Daoy (cell line): ENCODE measurements at regions not wholly inside any gene's neighbourhood (a gene's known extent, or its start where the extent isn't known, plus 50 kb on each side); places are given as distances from the start of the nearest gene placed in this dataset.

ENCODE experiments used
- DNase-seq: peaks from one replicate; pipeline ENCODE4 v3.0.0-alpha.2; 2015; ENCODE audit warnings: low read depth

- no peak for DNase-seq
Measured at GRCh38 chr10:16360001-16360400, 76.8 kb upstream of the PTER start.

- DNase-seq, result no peak
Measured at GRCh38 chr10:16360425-16360824, 76.4 kb upstream of the PTER start.

GRCh38 chr10:16361086-16361485 lies 75.7 kb upstream of the PTER start:
- no peak for DNase-seq

GRCh38 chr10:16363741-16364140 lies 73.1 kb upstream of the PTER start:
- no peak for DNase-seq

- no peak for DNase-seq
Measured at GRCh38 chr10:16367621-16368292, 69.1 kb upstream of the PTER start.

GRCh38 chr10:16381083-16381482 lies 55.7 kb upstream of the PTER start:
- peak; percentile 6 for DNase-seq

GRCh38 chr10:16384021-16384420 lies 52.8 kb upstream of the PTER start:
- no peak for DNase-seq

- no peak for DNase-seq
Measured at GRCh38 chr10:16386855-16387254, 50.0 kb upstream of the PTER start.
